ENCODE measurements at regions not wholly inside any gene's neighbourhood (a gene's known extent, or its start where the extent isn't known, plus 50 kb on each side); places are given as distances from the start of the nearest gene placed in this dataset.
"Not testable (repeated sequence)": the region's sequence is repeated elsewhere in the genome, so short reads cannot be mapped to it uniquely, and the experiment has no call there.

DNA sequence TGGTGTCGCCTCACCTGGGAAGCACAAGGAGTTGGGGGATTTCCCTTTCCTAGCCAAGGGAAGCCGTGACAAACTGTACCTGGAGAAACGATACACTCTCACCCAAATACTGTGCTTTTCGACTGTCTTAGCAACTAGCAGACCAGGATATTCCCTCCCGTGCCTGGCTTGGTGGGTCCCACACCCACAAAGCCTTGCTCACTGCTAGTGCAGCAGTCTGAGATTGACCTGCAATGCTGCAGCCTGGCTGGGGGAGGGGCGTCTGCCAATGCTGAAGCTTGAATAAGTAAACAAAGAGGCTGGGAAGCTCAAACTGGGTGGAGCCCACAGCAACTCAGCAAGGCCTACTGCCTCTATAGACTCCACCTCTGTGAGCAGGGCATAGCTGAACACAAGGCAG is 448.6 kb upstream of the FSIP2 start:
- Histone ChIP-seq H3K4me2 (ENCODE audit: insufficient read depth in 1 of 2, low read depth in 2 of 2, low read length in 2 of 2) (peak overlapping the region; percentile 41 to 45; a peak in 3 of 4 replicates), H2AFZ (ENCODE audit: low read length) (peak overlapping the region; percentile 99), H4K8ac (ENCODE audit: extremely low read depth, insufficient read depth, low read length) (peak overlapping the region; percentile 84; the same call in 1 of the 2 replicates), H2BK20ac (ENCODE audit: low read length) (0 out of 2 replicates have a peak overlapping the region, but pooled peaks have one; percentile 21), H2BK5ac (ENCODE audit: low read depth, low read length) (peak overlapping the region; percentile 80)
- H2BK120ac ChIP-seq (replicated peaks; ENCODE audit: low read depth, low read length); H3K4me1 ChIP-seq (replicated peaks in 1 of 4; ENCODE audit: control insufficient read depth in 3 of 4, insufficient read depth in 4 of 4, low read length in 3 of 4); H4K5ac ChIP-seq (ENCODE audit: insufficient read length, low read depth, low read length); H3K23ac ChIP-seq (ENCODE audit: insufficient read length); H3K36me3 ChIP-seq (ENCODE audit: control insufficient read depth in 2 of 4, insufficient read depth in 4 of 4, low read length in 3 of 4); H3K14ac ChIP-seq (ENCODE audit: insufficient read length); H3K79me2 ChIP-seq (ENCODE audit: control insufficient read depth in 1 of 2, insufficient read depth in 2 of 2, low read length in 2 of 2); H3K18ac ChIP-seq (ENCODE audit: extremely low read depth, low read length); H3K56ac ChIP-seq (replicated peaks; ENCODE audit: insufficient read length, low read depth, low read length); H3K4me3 ChIP-seq (ENCODE audit: extremely low read depth in 1 of 4, insufficient read depth in 2 of 4, low read depth in 3 of 4, low read length in 4 of 4); H2AK5ac ChIP-seq (ENCODE audit: low read depth, low read length); H2BK15ac ChIP-seq (ENCODE audit: low read length); H3K27ac ChIP-seq (ENCODE audit: low read depth, low read length); H2BK12ac ChIP-seq (ENCODE audit: low read depth, low read length); H3K27me3 ChIP-seq (replicated peaks in 1 of 4; ENCODE audit: control insufficient read depth in 3 of 4, extremely low read depth in 1 of 4, insufficient read depth in 3 of 4, low read length in 3 of 4); H3K79me1 ChIP-seq (ENCODE audit: low read depth, low read length); H4K91ac ChIP-seq (replicated peaks; ENCODE audit: insufficient read length, low read length); POLR2A ChIA-PET (ENCODE audit: partially characterized antibody); H3K23me2 ChIP-seq (ENCODE audit: low read depth, low read length); H3K9me3 ChIP-seq (ENCODE audit: insufficient read depth in 2 of 2, low read depth in 1 of 2, low read length in 1 of 2); H3K9ac ChIP-seq (replicated peaks in 1 of 4; ENCODE audit: extremely low read depth in 1 of 4, low read depth in 3 of 4, low read length in 3 of 4); FAIRE-seq; H4K20me1 ChIP-seq (replicated peaks in 1 of 2; ENCODE audit: control insufficient read depth in 1 of 2, insufficient read depth in 2 of 2, low read length in 2 of 2); H3K4ac ChIP-seq (replicated peaks; ENCODE audit: insufficient read length, low read depth, low read length): not testable (repeated sequence)
- CTCF ChIA-PET (ENCODE audit: partially characterized antibody), result interaction anchor here (0.6 to 7.3 kb wide), 12 partner anchors 10 to 464 kb away, joined by 3 to 89 read pairs (median 4); partner anchors contain the start of gene FSIP2
- DNase-seq (ENCODE audit: low read depth in 1 of 2, low spot score in 2 of 2), result peak; percentile 34 to 57
- WGBS, 2 experiments (ENCODE audit: extremely low coverage in 1 of 2, insufficient coverage in 1 of 2, insufficient read length in 1 of 2, insufficient replicate concordance in 2 of 2, low coverage in 1 of 2, low lambda C conversion rate in 2 of 2, missing lambda C conversion rate in 1 of 2), result 75% methylated on average over 6 of the region's 6 CpGs; no CpG with 5 or more reads in 1 of the 2 experiments
- TF ChIP-seq SP1 (IDR thresholded peaks at IDR 0.05; ENCODE audit: low read depth, low read length), result 0 out of 2 replicates have a peak, but pooled peaks have one; percentile 33
- TF ChIP-seq RBBP5 (IDR thresholded peaks at IDR 0.05; ENCODE audit: borderline replicate concordance, low read depth, low read length), result 0 out of 2 replicates have a peak, but pooled peaks have one; percentile 54
- peak; percentile 79 for TF ChIP-seq ASH2L (IDR thresholded peaks at IDR 0.05; ENCODE audit: low read length)

All from H1 (cell line).